ENCODE measurements at regions not wholly inside any gene's neighbourhood (a gene's known extent, or its start where the extent isn't known, plus 50 kb on each side); places are given as distances from the start of the nearest gene placed in this dataset.
"Not testable (repeated sequence)": the region's sequence is repeated elsewhere in the genome, so short reads cannot be mapped to it uniquely, and the experiment has no call there.

DNA sequence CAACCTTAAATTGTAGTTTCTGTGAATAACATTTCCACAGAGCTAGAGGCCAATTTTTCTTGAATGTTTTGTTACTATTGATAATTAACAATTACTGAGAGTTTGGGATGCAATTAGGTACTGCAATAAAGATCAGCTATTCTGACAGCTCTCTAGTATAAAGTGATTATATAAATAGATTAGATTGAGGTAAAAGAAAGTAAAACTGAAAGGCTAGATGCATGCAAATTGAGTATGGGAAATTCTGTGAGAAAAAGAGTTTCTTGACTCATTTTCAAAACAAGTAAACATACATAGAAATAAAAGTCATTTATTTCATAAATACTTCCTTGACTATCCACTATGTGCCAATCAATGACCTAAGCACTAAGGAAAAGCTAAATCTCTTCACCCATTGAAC, 1087.5 kb upstream of the ATXN8OS start:
- DNase-seq (ENCODE audit: low read depth) (no peak), FAIRE-seq (no peak)
- H3K4me3 ChIP-seq (ENCODE audit: low read depth, low read length) = no peak overlapping the region
- no peaks in the 10 kb centered on the region for H3K27me3 ChIP-seq (ENCODE audit: control insufficient read depth, insufficient read depth, low read length)
- TF ChIP-seq, protein P1, sequence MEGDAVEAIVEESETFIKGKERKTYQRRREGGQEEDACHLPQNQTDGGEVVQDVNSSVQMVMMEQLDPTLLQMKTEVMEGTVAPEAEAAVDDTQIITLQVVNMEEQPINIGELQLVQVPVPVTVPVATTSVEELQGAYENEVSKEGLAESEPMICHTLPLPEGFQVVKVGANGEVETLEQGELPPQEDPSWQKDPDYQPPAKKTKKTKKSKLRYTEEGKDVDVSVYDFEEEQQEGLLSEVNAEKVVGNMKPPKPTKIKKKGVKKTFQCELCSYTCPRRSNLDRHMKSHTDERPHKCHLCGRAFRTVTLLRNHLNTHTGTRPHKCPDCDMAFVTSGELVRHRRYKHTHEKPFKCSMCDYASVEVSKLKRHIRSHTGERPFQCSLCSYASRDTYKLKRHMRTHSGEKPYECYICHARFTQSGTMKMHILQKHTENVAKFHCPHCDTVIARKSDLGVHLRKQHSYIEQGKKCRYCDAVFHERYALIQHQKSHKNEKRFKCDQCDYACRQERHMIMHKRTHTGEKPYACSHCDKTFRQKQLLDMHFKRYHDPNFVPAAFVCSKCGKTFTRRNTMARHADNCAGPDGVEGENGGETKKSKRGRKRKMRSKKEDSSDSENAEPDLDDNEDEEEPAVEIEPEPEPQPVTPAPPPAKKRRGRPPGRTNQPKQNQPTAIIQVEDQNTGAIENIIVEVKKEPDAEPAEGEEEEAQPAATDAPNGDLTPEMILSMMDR (IDR thresholded peaks at IDR 0.05; ENCODE audit: insufficient read depth, low read length, severe bottlenecking) = no peak
- no peaks in the 10 kb centered on the region for H3K36me3 ChIP-seq (ENCODE audit: control insufficient read depth, insufficient read depth, low read length)

DNA sequence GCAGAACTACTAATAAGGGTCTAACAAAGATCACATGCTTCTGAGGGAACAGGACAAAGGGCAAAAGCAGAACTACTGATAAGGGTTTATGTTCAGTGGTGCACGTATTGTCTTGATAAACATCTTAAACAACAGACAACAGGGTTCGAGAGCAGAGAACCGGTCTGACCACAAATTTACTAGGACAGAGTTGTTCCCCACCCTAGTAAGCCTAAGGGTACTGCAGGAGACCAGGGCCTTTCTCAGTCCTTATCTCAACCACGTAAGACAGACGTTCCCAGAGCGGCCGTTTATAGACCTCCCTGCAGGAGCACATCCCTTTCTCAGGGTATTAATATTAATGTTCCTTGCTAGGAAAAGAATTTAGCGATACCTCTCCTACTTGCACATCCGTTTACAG, 1089.5 kb upstream of the ATXN8OS start:
- H3K36me3 ChIP-seq (ENCODE audit: control insufficient read depth, insufficient read depth, low read length); DNase-seq (ENCODE audit: low read depth); H3K4me3 ChIP-seq (ENCODE audit: low read depth, low read length); FAIRE-seq; H3K27me3 ChIP-seq (ENCODE audit: control insufficient read depth, insufficient read depth, low read length): not testable (repeated sequence)

DNA sequence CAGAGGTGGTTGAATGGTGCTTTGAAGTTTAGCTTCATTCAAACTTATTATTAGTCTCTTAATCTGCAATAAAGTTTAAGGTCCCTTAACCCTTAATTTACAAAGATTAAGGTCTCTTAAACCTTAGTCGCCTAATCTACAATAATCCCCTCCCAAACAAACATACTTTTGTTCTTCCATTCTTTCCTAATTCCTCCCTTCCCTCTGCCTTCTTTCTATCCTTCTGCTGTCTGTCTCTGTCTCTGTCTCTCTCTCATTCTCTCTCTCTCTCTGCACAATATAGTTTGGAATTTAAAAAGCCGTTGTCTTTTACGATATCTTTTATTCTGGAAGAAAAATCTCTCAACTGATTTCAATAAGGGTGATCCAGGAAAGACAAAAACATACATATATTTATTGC, 1096.8 kb upstream of the ATXN8OS start:
- H3K36me3 ChIP-seq (ENCODE audit: control insufficient read depth, insufficient read depth, low read length) = no peaks in the 10 kb centered on the region
- no peak overlapping the region for H3K4me3 ChIP-seq (ENCODE audit: low read depth, low read length)
- H3K27me3 ChIP-seq (ENCODE audit: control insufficient read depth, insufficient read depth, low read length) = no peaks in the 10 kb centered on the region
- DNase-seq (ENCODE audit: low read depth) = no peak
- no peak for FAIRE-seq
- TF ChIP-seq, protein P1 (IDR thresholded peaks at IDR 0.05; ENCODE audit: insufficient read depth, low read length, severe bottlenecking) = no peak

DNA sequence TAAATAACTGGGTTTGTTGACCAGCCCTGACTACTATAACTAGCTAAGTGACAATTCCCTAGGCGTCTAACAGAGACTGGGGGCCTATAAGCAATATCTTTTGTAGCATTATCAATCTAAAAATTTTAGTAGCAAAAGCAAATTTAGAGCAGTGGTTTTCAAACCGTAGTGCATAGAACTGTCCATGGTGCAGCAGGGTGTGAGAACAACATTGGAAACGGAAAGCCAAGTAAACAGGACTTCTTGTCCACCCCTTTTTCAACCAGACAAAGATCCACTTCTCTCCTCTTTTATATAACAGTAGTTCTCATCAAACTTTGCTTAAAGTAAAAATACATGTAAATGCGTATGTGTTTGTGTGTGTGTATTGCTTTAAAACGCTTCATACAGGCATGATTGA, 1099.1 kb upstream of the ATXN8OS start:
- H3K27me3 ChIP-seq (ENCODE audit: control insufficient read depth, insufficient read depth, low read length) = no peaks in the 10 kb centered on the region
- no peaks in the 10 kb centered on the region for H3K36me3 ChIP-seq (ENCODE audit: control insufficient read depth, insufficient read depth, low read length)
- TF ChIP-seq, protein P1 (IDR thresholded peaks at IDR 0.05; ENCODE audit: insufficient read depth, low read length, severe bottlenecking) = no peak
- H3K4me3 ChIP-seq (ENCODE audit: low read depth, low read length) = no peak overlapping the region
- DNase-seq (ENCODE audit: low read depth) = no peak
- no peak for FAIRE-seq

DNA sequence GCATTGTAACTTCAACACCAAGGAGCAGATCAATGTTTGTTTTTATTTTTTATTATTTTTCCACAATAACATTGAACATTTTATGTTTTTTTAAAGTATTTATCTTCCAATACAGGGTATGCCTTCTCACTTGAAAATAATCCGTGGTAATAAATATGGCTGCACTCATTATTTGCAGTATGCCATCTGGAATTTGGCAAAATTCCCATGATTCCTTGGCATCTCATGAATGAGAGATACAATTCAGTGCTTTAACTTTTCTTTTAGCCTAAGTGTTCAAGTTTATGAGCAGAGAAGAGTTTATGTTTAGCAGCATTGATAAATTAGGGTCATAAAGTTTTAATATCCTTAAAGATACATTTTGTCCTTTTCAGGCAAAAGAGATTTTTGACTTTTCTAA, 1109.6 kb upstream of the ATXN8OS start:
- no peak overlapping the region for H3K4me3 ChIP-seq (ENCODE audit: low read depth, low read length)
- H3K27me3 ChIP-seq (ENCODE audit: control insufficient read depth, insufficient read depth, low read length) = no peaks in the 10 kb centered on the region
- FAIRE-seq (no peak), DNase-seq (ENCODE audit: low read depth) (no peak)
- H3K36me3 ChIP-seq (ENCODE audit: control insufficient read depth, insufficient read depth, low read length) = no peaks in the 10 kb centered on the region
- TF ChIP-seq, protein P1 (IDR thresholded peaks at IDR 0.05; ENCODE audit: insufficient read depth, low read length, severe bottlenecking) = no peak

DNA sequence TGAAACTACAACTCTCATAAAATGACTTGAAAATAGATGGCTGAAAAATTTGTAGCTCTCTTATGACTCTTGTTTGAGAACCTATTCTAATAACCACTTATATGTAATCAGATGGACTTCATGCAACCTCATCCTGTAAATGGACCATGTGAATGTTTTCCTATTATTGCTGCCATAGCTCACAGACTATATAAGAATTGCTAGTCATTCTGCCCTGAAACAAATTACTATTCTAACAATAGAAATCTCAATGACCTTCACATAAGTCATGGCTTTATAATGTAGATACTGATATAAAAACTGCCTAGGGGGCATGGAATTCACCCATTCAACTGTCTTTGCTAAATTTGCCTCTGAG, 1111.0 kb upstream of the ATXN8OS start:
- Histone ChIP-seq H3K27me3 (ENCODE audit: control insufficient read depth, insufficient read depth, low read length) (no peaks in the 10 kb centered on the region), H3K36me3 (ENCODE audit: control insufficient read depth, insufficient read depth, low read length) (no peaks in the 10 kb centered on the region), H3K4me3 (ENCODE audit: low read depth, low read length) (no peak overlapping the region)
- TF ChIP-seq, protein P1 (IDR thresholded peaks at IDR 0.05; ENCODE audit: insufficient read depth, low read length, severe bottlenecking) = no peak
- FAIRE-seq = no peak
- no peak for DNase-seq (ENCODE audit: low read depth)
